ENCODE measurements at regions not wholly inside any gene's neighbourhood (a gene's known extent, or its start where the extent isn't known, plus 50 kb on each side); places are given as distances from the start of the nearest gene placed in this dataset.

DNA sequence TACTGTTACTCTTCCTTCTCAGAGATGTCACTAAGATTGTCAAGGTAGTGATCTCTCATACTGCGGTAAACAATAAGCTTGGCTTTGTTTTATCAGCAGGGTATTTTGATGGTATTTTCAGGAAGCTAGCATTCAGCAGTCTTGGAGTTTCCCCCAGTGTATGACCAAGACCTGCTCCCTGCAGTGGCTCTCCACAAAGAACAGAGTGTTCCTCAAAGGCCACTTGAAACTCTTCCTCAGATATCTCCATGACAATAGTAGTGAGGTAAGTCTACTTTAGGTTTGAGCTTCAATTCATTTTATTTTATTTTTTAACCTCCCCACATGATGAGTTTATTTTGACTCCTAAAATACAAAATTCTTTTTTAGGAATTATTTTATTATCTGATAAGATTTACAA is 74.0 kb upstream of the G2E3 start:
- Histone ChIP-seq H3K4me1 (no peaks in the 10 kb centered on the region), H3K9me3 (no peaks in the 10 kb centered on the region), H3K36me3 (no peaks in the 10 kb centered on the region), H3K4me3 (no peak overlapping the region), H3K27me3 (no peaks in the 10 kb centered on the region), H3K27ac (no peak overlapping the region)
- 75 to 83% methylated on average over 1 of the region's 1 CpG for WGBS, 2 donors (ENCODE audit: low coverage in 1 of 2)
- TF ChIP-seq POLR2AphosphoS5 (IDR thresholded peaks at IDR 0.05) (no peak), CTCF (IDR thresholded peaks at IDR 0.05) (no peak), POLR2A (IDR thresholded peaks at IDR 0.05) (no peak), EP300 (IDR thresholded peaks at IDR 0.05) (no peak)
- ATAC-seq: no peak

- no peak overlapping the region for H3K4me3 ChIP-seq
- H3K27ac ChIP-seq: no peak overlapping the region
- H3K9me3 ChIP-seq: no peaks in the 10 kb centered on the region
- no peaks in the 10 kb centered on the region for H3K36me3 ChIP-seq
- H3K4me1 ChIP-seq: no peaks in the 10 kb centered on the region
- WGBS, 2 donors (ENCODE audit: low coverage in 1 of 2): 65 to 86% methylated on average over 1 of the region's 1 CpG
- no peak for ATAC-seq
- no peak for TF ChIP-seq CTCF (IDR thresholded peaks at IDR 0.05)
- no peak for TF ChIP-seq POLR2A (IDR thresholded peaks at IDR 0.05)
- TF ChIP-seq POLR2AphosphoS5 (IDR thresholded peaks at IDR 0.05): no peak
- TF ChIP-seq EP300 (IDR thresholded peaks at IDR 0.05): no peak
- no peaks in the 10 kb centered on the region for H3K27me3 ChIP-seq
These were observed 62.1 kb upstream of the G2E3 start for GRCh38 chr14:30496852-30497251.

GRCh38 chr14:30499358-30499757 is 59.6 kb upstream of the G2E3 start:
- Histone ChIP-seq H3K4me3 (no peak overlapping the region), H3K27me3 (no peaks in the 10 kb centered on the region), H3K27ac (no peak overlapping the region), H3K36me3 (no peaks in the 10 kb centered on the region), H3K4me1 (no peaks in the 10 kb centered on the region), H3K9me3 (no peaks in the 10 kb centered on the region)
- TF ChIP-seq CTCF (IDR thresholded peaks at IDR 0.05) (no peak), POLR2AphosphoS5 (IDR thresholded peaks at IDR 0.05) (no peak), POLR2A (IDR thresholded peaks at IDR 0.05) (no peak), EP300 (IDR thresholded peaks at IDR 0.05) (no peak)
- no peak for ATAC-seq

GRCh38 chr14:30500222-30500621 is 58.7 kb upstream of the G2E3 start:
- 59 to 65% methylated on average over 2 of the region's 2 CpGs for WGBS, 2 donors (ENCODE audit: low coverage in 1 of 2)
- H3K4me1 ChIP-seq: no peaks in the 10 kb centered on the region

DNA sequence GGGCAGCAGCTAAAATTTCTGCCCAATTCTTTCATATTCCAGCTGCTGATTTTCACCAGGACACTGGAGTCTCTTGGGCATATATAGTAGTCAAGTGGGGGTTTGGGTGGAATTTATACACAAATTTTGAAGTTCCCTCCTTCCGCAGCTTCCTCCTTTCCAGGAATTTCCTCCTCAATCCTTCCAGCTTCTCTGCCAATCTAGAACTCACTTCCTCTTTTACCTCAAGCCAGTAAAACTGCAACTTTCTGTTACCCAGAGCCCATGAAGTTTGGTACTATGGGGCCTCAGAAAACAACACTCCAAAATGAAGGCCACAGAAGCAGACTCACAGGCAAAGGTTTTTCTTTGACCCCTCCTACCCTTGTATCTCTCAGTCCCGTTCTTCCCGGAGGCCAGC is 51.7 kb upstream of the G2E3 start:
- Histone ChIP-seq H3K27me3 (no peaks in the 10 kb centered on the region), H3K9me3 (no peaks in the 10 kb centered on the region), H3K4me1 (no peaks in the 10 kb centered on the region), H3K4me3 (no peak overlapping the region), H3K36me3 (no peaks in the 10 kb centered on the region), H3K27ac (no peak overlapping the region)
- no peak for ATAC-seq
- no peak for TF ChIP-seq EP300 (IDR thresholded peaks at IDR 0.05)
- no peak for TF ChIP-seq POLR2AphosphoS5 (IDR thresholded peaks at IDR 0.05)
- TF ChIP-seq CTCF (IDR thresholded peaks at IDR 0.05): no peak
- no peak for TF ChIP-seq POLR2A (IDR thresholded peaks at IDR 0.05)
- 100% methylated on average over 3 of the region's 3 CpGs for WGBS, 2 donors (ENCODE audit: low coverage in 1 of 2)

More at GRCh38 chr14:30500222-30500621, 58.7 kb upstream of the G2E3 start:
- H3K4me3 ChIP-seq: no peak overlapping the region
- no peaks in the 10 kb centered on the region for H3K9me3 ChIP-seq
- TF ChIP-seq CTCF (IDR thresholded peaks at IDR 0.05) (no peak), POLR2A (IDR thresholded peaks at IDR 0.05) (no peak), EP300 (IDR thresholded peaks at IDR 0.05) (no peak), POLR2AphosphoS5 (IDR thresholded peaks at IDR 0.05) (no peak)
- no peaks in the 10 kb centered on the region for H3K36me3 ChIP-seq
- H3K27ac ChIP-seq: no peak overlapping the region
- no peaks in the 10 kb centered on the region for H3K27me3 ChIP-seq
- no peak for ATAC-seq

Measured in gastroesophageal sphincter (tissue), 4 donors.